NT2/D1 (cell line): ENCODE measurements at regions not wholly inside any gene's neighbourhood (a gene's known extent, or its start where the extent isn't known, plus 50 kb on each side); places are given as distances from the start of the nearest gene placed in this dataset.

Experiments used
- SUZ12 ChIP-seq: IDR thresholded peaks from 2 replicates; pipeline ENCODE4 v1.6.1; 2011; ENCODE audit not compliant: insufficient read length, insufficient read depth; ENCODE audit errors: extremely low read depth
- YY1 ChIP-seq: IDR thresholded peaks from 2 replicates; pipeline ENCODE4 v1.6.1; 2011; ENCODE audit not compliant: insufficient read length, insufficient read depth

- TF ChIP-seq YY1, result no peak
- TF ChIP-seq SUZ12, result no peak
Measured at GRCh38 chr21:32102426-32102825, 176.4 kb downstream of the MIS18A start.
